Esophagus squamous epithelium (tissue), 4 donors: ENCODE measurements at regions not wholly inside any gene's neighbourhood (a gene's known extent, or its start where the extent isn't known, plus 50 kb on each side); places are given as distances from the start of the nearest gene placed in this dataset.

Experiments used
- CTCF ChIP-seq, 6 experiments: fragments of 450-650 bp in 4 of 6; fragments of 200-600 bp in 2 of 6; sonication (generic) in 2 of 6; IDR thresholded peaks; one replicate each; pipeline ENCODE4 v1.5.1; 2016 to 2019; ENCODE audit warnings: antibody characterized with exemption in 6 of 6, mild to moderate bottlenecking in 4 of 6, moderate library complexity in 4 of 6
- POLR2A ChIP-seq, 4 donors: fragments of 450-650 bp; IDR thresholded peaks; one replicate each; pipeline ENCODE4 v1.6.1; 2017; ENCODE audit warnings: antibody characterized with exemption in 4 of 4, mild to moderate bottlenecking in 4 of 4, moderate library complexity in 3 of 4

GRCh38 chr14:101097109-101097793 lies 193.7 kb upstream of the RTL1 start:
- no peak for TF ChIP-seq CTCF (IDR thresholded peaks at IDR 0.05)
- no peak for TF ChIP-seq POLR2A (IDR thresholded peaks at IDR 0.05)
